Stimulated activated memory B cell treated with anti-CD40 and anti-IgM and Interleukin-4, amounts not matched to agents 10 μg/mL and 1 μg/mL and 100 μg/mL, for 72 hours (primary cell): ENCODE measurements at regions not wholly inside any gene's neighbourhood (a gene's known extent, or its start where the extent isn't known, plus 50 kb on each side); places are given as distances from the start of the nearest gene placed in this dataset.

ENCODE experiments used
- ATAC-seq: fragments of 150-1000 bp; cut with Tn5 transposase; 2 replicates; pipeline ENCODE4 v1.10.0; 2021
- H3K27ac Mint-ChIP-seq: one replicate; pipeline ENCODE4 v1.8.0; 2022; ENCODE audit warnings: mild to moderate bottlenecking, mixed read lengths
- H3K27me3 Mint-ChIP-seq: one replicate; pipeline ENCODE4 v1.8.0; 2022; ENCODE audit warnings: mixed read lengths
- H3K36me3 Mint-ChIP-seq: one replicate; pipeline ENCODE4 v1.8.0; 2022; ENCODE audit warnings: mixed read lengths
- H3K4me1 Mint-ChIP-seq: one replicate; pipeline ENCODE4 v1.8.0; 2022; ENCODE audit warnings: mixed read lengths
- H3K4me3 Mint-ChIP-seq: one replicate; pipeline ENCODE4 v1.8.0; 2022; ENCODE audit warnings: mild to moderate bottlenecking, moderate library complexity, mixed read lengths
- H3K9me3 Mint-ChIP-seq: one replicate; pipeline ENCODE4 v1.8.0; 2022; ENCODE audit warnings: mixed read lengths

DNA sequence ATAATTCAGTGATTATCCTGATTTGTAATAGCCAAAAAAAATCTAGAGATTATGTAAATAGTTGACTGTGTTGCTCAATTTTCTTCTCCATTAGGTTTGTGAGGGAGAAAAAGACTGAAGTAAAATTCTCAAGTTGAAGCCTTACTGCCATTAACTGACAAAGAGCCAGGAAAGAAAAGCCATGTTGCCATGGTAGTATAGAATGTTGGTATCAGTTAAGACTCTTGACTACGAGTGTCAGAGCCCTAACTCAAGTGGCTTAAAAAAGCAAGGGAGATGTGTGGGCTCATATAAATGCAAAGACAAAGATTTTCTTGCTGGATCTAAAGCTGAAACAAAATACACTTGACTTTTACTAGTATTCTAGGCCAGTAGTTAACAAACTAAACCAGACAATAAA, 571.7 kb downstream of the KCTD16 start:
- no peaks in the 10 kb centered on the region for H3K27me3 Mint-ChIP-seq
- no peak overlapping the region for H3K4me3 Mint-ChIP-seq
- ATAC-seq, result no peak
- H3K9me3 Mint-ChIP-seq, result peaks cover 10% of the 10 kb centered on the region
- H3K4me1 Mint-ChIP-seq, result no peaks in the 10 kb centered on the region
- H3K36me3 Mint-ChIP-seq, result no peaks in the 10 kb centered on the region
- H3K27ac Mint-ChIP-seq, result no peak overlapping the region

DNA sequence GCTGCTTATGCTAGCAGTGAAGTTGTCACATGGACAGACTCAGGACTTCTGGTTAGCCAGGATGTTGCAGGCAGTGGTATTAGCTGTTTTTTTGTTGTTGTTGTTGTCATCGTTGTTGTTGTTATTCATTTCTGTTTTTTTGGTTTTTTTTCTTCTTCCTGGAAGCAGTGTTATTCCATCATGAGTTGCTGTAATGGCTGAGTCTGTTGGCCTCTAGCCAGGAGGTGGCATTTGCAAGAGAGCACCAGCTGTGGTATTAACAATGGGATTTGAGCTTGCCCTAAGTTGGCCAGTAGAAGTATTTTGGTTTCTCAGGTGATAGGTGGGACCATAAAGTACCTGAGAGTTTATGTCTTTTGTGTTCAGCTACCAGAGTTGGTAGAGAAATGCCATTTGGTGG, 561.1 kb downstream of the KCTD16 start:
- no peak for ATAC-seq
- no peaks in the 10 kb centered on the region for H3K27me3 Mint-ChIP-seq

DNA sequence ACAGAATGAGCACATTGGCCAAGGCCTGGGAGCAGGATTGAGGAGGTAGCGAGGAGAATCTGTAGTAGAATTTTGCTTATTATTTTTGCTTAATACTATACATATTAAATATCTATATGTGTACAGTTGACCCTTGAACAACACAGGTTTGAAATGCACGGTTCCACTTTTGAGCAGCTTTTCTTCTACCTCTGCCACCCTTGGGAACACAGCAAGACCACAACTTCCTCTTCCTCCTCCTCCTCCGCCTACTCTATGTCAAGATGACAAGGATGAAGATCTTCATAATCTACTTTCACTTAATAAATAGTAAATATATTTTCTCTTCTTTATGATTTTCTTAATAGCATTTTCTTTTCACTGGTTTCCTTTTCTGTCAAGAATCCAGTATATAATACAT, 541.4 kb downstream of the KCTD16 start:
- Mint-ChIP-seq H3K27me3 (no peaks in the 10 kb centered on the region), H3K4me1 (peaks cover 24% of the 10 kb centered on the region), H3K4me3 (no peak overlapping the region), H3K36me3 (peaks cover 5% of the 10 kb centered on the region), H3K9me3 (peaks cover 4% of the 10 kb centered on the region), H3K27ac (peak overlapping the region; percentile 76)
- ATAC-seq, result peak; percentile 87

More for the DNA sequence above, 561.1 kb downstream of the KCTD16 start:
- Mint-ChIP-seq H3K9me3 (peaks cover 25% of the 10 kb centered on the region), H3K4me1 (no peaks in the 10 kb centered on the region), H3K4me3 (no peak overlapping the region), H3K36me3 (no peaks in the 10 kb centered on the region), H3K27ac (no peak overlapping the region)

DNA sequence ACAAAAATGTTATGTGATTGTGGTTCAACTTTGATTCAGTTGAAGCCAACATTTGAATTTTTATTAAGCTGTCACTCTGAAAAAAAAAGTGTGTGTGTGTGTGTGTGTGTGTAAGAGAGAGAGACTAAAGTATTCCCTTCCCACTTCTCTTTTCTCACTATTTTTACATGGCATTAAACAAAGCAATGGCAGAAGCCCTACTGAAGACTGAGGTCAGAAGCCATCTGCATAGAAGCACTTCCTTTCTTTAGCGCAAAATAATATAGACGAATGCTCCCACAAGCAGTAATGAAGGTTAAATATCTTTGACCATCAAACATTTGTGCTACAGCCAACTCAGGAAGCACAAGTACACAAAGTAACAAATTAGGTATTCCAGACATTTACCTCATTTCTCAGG, 540.5 kb downstream of the KCTD16 start:
- H3K9me3 Mint-ChIP-seq, result peaks cover 4% of the 10 kb centered on the region
- no peaks in the 10 kb centered on the region for H3K27me3 Mint-ChIP-seq
- H3K4me1 Mint-ChIP-seq, result peaks cover 24% of the 10 kb centered on the region
- peak; percentile 51 for ATAC-seq
- H3K36me3 Mint-ChIP-seq, result peaks cover 5% of the 10 kb centered on the region
- peak overlapping the region; percentile 76 for H3K27ac Mint-ChIP-seq
- H3K4me3 Mint-ChIP-seq, result no peak overlapping the region

DNA sequence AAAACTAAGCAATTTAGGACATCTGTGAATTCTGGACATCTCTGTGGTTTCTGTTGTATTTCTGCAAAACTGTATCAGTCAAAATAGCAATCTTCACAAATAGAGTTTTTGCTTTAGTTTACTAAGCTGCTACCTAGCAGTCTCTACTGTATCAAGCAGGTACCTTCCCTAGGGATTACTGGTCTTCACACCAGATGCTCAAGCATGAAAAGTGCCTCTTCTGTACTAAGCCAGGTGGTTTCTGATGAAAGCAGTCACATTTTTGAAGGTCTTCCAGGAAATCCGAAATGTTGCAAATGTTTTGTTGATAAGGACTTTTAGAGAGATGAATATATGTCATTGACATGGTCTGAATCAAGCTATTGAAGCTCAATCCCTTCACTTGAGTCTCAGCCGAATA, 540.0 kb downstream of the KCTD16 start:
- peak overlapping the region; percentile 76 for H3K27ac Mint-ChIP-seq
- H3K36me3 Mint-ChIP-seq, result peaks cover 5% of the 10 kb centered on the region
- H3K4me3 Mint-ChIP-seq, result peak overlapping the region; percentile 15
- peaks cover 4% of the 10 kb centered on the region for H3K9me3 Mint-ChIP-seq
- H3K27me3 Mint-ChIP-seq, result no peaks in the 10 kb centered on the region
- peaks cover 24% of the 10 kb centered on the region for H3K4me1 Mint-ChIP-seq
- ATAC-seq, result peak; percentile 93

DNA sequence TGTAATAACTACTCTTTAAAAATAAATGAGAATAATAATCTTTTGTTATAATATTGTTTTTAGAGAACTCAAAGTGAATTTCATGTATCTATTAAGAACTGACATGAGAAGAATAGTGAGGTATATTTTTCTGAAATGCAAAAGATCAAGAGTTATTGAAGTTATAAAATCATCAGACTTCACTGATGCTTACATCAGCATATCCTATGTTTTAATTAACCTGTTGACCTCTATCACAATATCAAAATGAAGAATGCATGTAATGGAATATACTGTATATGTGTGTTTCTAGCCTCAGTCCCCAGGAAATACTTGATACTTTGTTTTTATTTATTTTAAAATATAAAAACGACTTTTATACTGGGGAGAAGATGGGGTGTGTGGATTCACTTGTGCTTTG, 533.1 kb downstream of the KCTD16 start:
- no peak overlapping the region for H3K27ac Mint-ChIP-seq
- no peaks in the 10 kb centered on the region for H3K9me3 Mint-ChIP-seq
- no peaks in the 10 kb centered on the region for H3K4me1 Mint-ChIP-seq
- no peak overlapping the region for H3K4me3 Mint-ChIP-seq
- no peaks in the 10 kb centered on the region for H3K36me3 Mint-ChIP-seq
- no peak for ATAC-seq
- H3K27me3 Mint-ChIP-seq, result peaks cover 25% of the 10 kb centered on the region

DNA sequence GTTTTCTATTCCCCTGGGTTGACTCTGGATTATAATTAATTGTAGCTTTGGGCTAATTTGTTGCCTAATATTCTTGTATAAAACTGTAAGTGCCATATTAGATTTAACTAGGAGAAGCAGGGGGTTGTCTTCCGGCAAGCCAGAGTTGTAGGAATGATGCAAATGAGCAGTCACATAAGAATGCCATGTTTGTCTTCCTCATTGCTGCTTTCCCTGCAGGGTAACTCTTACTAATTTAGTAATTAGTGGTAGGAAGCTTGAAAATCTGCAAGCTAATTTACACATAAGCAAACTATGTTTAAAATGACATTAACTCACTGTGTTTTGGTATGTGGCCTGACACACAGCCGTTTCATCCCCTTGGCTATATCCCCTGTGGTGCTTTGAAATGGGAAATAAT, 527.8 kb downstream of the KCTD16 start:
- ATAC-seq, result no peak
- Mint-ChIP-seq H3K36me3 (no peaks in the 10 kb centered on the region), H3K27me3 (peaks cover 25% of the 10 kb centered on the region), H3K9me3 (no peaks in the 10 kb centered on the region), H3K27ac (no peak overlapping the region), H3K4me1 (no peaks in the 10 kb centered on the region), H3K4me3 (no peak overlapping the region)

GRCh38 chr5:144697847-144698262, 527.2 kb downstream of the KCTD16 start:
- Mint-ChIP-seq H3K9me3 (no peaks in the 10 kb centered on the region), H3K4me3 (no peak overlapping the region), H3K4me1 (no peaks in the 10 kb centered on the region), H3K36me3 (no peaks in the 10 kb centered on the region), H3K27ac (no peak overlapping the region), H3K27me3 (peaks cover 25% of the 10 kb centered on the region)
- ATAC-seq, result no peak

DNA sequence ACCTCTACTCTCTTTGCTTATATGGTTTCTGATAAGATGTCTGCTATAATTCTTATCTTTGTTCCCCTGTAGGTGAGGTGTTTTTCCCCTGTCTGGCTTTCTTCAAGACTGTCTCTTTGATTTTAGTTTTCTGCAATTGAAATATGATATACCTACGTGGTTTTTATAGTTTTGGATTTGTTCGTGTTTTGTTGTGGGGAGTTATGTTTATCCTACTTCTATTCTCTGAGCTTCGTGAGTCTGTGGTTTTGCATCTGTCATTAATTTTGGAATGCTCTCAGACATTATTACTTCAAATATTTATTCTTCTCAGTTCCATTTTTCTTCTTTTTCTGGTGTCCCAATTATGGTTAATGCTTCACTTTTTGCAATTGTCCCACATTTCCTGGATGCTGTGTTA, 521.3 kb downstream of the KCTD16 start:
- no peaks in the 10 kb centered on the region for H3K27me3 Mint-ChIP-seq
- peaks cover under 1% of the 10 kb centered on the region for H3K9me3 Mint-ChIP-seq
- no peak for ATAC-seq
- no peak overlapping the region for H3K4me3 Mint-ChIP-seq
- H3K36me3 Mint-ChIP-seq, result no peaks in the 10 kb centered on the region
- no peak overlapping the region for H3K27ac Mint-ChIP-seq
- no peaks in the 10 kb centered on the region for H3K4me1 Mint-ChIP-seq

DNA sequence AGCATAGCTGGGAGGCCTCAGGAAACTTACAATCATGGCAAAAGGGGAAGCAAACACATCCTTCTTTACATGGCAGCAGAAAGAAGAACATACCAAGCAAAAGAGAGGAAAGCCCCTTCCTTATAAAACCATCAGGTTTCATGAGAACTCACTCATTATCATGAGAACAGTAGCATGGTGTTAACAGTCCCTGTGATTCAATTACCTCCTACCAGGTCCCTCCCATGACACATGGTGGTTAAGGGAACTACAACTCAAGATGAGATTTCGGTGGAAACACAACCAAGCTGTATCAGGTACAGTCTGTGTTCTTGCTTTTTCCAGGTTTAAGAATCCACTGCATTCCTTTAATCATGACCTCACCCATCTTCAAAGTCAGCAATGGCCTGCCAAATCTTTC, 514.2 kb downstream of the KCTD16 start:
- no peak overlapping the region for H3K27ac Mint-ChIP-seq
- H3K4me3 Mint-ChIP-seq, result no peak overlapping the region
- peaks cover 9% of the 10 kb centered on the region for H3K9me3 Mint-ChIP-seq
- H3K27me3 Mint-ChIP-seq, result no peaks in the 10 kb centered on the region
- no peaks in the 10 kb centered on the region for H3K36me3 Mint-ChIP-seq
- ATAC-seq, result no peak
- no peaks in the 10 kb centered on the region for H3K4me1 Mint-ChIP-seq

- Mint-ChIP-seq H3K4me3 (no peak overlapping the region), H3K27ac (no peak overlapping the region), H3K36me3 (no peaks in the 10 kb centered on the region), H3K9me3 (peaks cover 7% of the 10 kb centered on the region), H3K4me1 (no peaks in the 10 kb centered on the region), H3K27me3 (no peaks in the 10 kb centered on the region)
- no peak for ATAC-seq
These were observed 510.0 kb downstream of the KCTD16 start for GRCh38 chr5:144680711-144681110.

- Mint-ChIP-seq H3K27ac (no peak overlapping the region), H3K4me3 (no peak overlapping the region), H3K27me3 (no peaks in the 10 kb centered on the region), H3K36me3 (no peaks in the 10 kb centered on the region), H3K4me1 (no peaks in the 10 kb centered on the region), H3K9me3 (no peaks in the 10 kb centered on the region)
- ATAC-seq, result no peak
These were observed 500.4 kb downstream of the KCTD16 start for GRCh38 chr5:144671066-144671465.

- Mint-ChIP-seq H3K27me3 (no peaks in the 10 kb centered on the region), H3K36me3 (no peaks in the 10 kb centered on the region), H3K27ac (no peak overlapping the region), H3K9me3 (no peaks in the 10 kb centered on the region), H3K4me3 (no peak overlapping the region), H3K4me1 (no peaks in the 10 kb centered on the region)
- no peak for ATAC-seq
These were observed 489.1 kb downstream of the KCTD16 start for GRCh38 chr5:144659634-144660227.

- Mint-ChIP-seq H3K4me1 (no peaks in the 10 kb centered on the region), H3K9me3 (peaks cover 2% of the 10 kb centered on the region), H3K4me3 (no peak overlapping the region), H3K36me3 (no peaks in the 10 kb centered on the region), H3K27me3 (no peaks in the 10 kb centered on the region), H3K27ac (no peak overlapping the region)
- no peak for ATAC-seq
These were observed 473.6 kb downstream of the KCTD16 start for GRCh38 chr5:144644317-144644716.

DNA sequence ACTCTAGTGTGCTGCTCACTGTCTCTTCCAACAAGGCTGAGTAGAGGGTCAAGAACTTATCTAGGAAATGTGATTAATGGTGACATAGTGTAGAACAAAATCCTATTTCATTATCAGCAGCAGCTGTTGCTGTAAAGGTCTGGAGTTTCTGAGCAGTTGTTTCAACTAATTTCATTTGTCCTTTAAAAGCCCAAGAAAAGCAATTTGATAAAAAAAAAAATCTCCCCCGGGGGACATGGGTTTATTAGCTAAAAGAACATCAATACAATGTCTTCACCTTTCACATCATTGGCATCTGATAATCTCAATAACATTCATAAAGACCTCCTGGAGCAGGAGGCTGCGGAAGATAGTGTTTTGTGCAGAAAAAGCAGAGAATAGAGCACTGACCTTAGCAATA, 468.1 kb downstream of the KCTD16 start:
- no peaks in the 10 kb centered on the region for H3K4me1 Mint-ChIP-seq
- ATAC-seq, result no peak
- H3K9me3 Mint-ChIP-seq, result peaks cover 9% of the 10 kb centered on the region
- no peaks in the 10 kb centered on the region for H3K36me3 Mint-ChIP-seq
- H3K27me3 Mint-ChIP-seq, result no peaks in the 10 kb centered on the region
- no peak overlapping the region for H3K27ac Mint-ChIP-seq
- no peak overlapping the region for H3K4me3 Mint-ChIP-seq

DNA sequence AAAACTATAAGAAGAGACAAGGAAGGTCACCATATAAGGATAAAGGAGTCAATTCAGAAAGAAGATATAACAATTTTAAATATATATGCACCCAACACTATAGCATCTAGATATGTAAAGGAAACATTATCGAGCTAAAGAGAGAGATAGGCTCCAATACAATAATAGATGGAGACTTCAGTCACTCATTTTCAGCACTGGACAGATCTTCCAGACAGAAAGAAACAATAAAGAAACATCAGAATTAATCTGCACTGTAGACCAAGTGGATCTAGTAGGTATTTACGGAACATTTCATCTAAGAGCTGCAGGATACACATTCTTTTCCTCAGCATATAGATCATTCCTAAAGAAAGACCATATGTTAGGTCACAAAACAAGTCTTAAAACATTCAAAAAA, 463.5 kb downstream of the KCTD16 start:
- H3K4me3 Mint-ChIP-seq, result no peak overlapping the region
- H3K36me3 Mint-ChIP-seq, result no peaks in the 10 kb centered on the region
- ATAC-seq, result no peak
- no peak overlapping the region for H3K27ac Mint-ChIP-seq
- no peaks in the 10 kb centered on the region for H3K27me3 Mint-ChIP-seq
- no peaks in the 10 kb centered on the region for H3K4me1 Mint-ChIP-seq
- H3K9me3 Mint-ChIP-seq, result peaks cover 20% of the 10 kb centered on the region
